ENCODE measurements at regions not wholly inside any gene's neighbourhood (a gene's known extent, or its start where the extent isn't known, plus 50 kb on each side); places are given as distances from the start of the nearest gene placed in this dataset.

DNA sequence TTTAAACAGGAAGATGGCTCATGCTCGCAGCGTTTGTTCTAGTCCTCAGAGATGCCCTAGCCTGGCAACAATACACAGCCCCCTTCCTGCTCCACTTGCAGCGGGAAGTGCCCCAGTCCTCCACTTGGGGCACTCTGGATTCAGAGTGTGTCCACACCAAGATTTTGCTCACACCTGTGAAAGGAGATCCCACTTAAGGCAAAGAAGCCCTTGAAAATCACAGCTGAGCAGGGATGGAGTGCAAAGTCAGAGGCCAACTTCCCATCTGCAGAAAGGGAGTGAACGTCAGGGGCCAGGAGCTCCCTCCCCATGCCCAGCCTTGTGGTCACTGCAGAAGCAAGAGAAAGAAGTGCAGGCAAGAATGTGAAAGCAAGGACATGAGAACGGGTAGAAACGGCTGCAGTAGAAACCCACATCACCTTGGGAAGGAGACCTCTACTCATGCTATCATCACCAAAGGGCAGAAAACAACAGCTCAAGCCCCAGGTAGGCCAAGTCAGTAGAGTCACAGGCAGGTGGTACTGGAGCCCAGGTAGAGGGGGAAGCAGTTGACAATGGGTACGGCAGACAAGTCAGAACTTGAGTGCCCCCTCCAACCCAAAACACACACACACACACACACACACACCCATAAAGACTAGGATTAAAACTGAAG lies 157.4 kb downstream of the BUD13 start:
- WGBS, 2 donors, result 69% methylated on average over 7 of the region's 7 CpGs
- no peaks in the 10 kb centered on the region for H3K27me3 ChIP-seq
- DNase-seq, result no peak
- H3K27ac ChIP-seq, result no peak overlapping the region
- H3K4me3 ChIP-seq, result no peak overlapping the region
- TF ChIP-seq EP300 (IDR thresholded peaks at IDR 0.05) (no peak), POLR2AphosphoS5 (IDR thresholded peaks at IDR 0.05) (no peak), POLR2A (IDR thresholded peaks at IDR 0.05) (no peak)
- TF ChIP-seq, protein P1, sequence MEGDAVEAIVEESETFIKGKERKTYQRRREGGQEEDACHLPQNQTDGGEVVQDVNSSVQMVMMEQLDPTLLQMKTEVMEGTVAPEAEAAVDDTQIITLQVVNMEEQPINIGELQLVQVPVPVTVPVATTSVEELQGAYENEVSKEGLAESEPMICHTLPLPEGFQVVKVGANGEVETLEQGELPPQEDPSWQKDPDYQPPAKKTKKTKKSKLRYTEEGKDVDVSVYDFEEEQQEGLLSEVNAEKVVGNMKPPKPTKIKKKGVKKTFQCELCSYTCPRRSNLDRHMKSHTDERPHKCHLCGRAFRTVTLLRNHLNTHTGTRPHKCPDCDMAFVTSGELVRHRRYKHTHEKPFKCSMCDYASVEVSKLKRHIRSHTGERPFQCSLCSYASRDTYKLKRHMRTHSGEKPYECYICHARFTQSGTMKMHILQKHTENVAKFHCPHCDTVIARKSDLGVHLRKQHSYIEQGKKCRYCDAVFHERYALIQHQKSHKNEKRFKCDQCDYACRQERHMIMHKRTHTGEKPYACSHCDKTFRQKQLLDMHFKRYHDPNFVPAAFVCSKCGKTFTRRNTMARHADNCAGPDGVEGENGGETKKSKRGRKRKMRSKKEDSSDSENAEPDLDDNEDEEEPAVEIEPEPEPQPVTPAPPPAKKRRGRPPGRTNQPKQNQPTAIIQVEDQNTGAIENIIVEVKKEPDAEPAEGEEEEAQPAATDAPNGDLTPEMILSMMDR (IDR thresholded peaks at IDR 0.05), result no peak
- no peaks in the 10 kb centered on the region for H3K9me3 ChIP-seq
- no peaks in the 10 kb centered on the region for H3K4me1 ChIP-seq
- no peaks in the 10 kb centered on the region for H3K36me3 ChIP-seq
- intact Hi-C loops (cut with DNase I), result no loop called here

DNA sequence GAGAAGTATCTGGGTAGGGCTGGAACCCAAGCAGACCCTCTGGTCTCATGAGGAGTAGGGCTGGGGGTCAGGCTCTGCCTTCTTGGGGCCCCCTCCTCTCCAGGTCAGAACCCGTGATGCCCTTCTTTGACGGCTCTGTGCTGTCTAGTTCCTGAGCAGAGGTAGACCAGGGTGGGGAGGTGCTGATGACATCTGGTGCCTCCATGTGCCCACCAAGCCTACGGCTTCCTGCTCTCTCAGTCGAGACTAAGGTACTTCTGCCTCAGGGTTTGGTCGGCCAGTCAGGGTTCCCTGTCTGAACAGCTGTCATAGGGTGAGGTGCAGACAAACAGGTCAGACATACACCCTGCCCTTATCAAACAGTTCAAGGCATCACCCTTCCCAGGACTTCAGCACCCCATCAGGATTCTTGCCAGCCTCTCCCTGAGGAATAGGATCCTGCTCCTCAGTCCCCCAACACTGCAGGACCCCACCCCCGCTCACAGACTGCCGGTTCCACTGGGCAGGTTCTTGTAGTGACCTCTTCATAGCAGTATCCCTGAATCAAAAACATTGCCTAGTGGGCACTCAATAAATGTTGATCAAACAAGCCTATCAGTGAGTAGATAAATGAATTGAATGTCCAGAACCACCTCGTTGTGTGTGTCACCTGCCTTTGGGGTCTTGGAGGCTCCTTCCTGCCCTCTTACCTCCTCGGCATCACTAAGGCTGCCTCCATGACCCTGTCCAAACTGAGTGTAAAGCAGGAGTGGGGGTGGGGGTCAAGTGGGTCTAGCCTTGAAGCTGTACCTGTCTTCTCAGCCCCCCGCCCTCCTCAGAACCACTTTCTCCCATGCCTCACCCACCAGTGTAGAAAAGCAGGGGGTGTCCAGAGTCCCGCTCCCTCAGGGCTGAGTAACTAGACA lies 158.2 kb downstream of the BUD13 start:
- TF ChIP-seq POLR2A (IDR thresholded peaks at IDR 0.05) (no peak), POLR2AphosphoS5 (IDR thresholded peaks at IDR 0.05) (no peak), EP300 (IDR thresholded peaks at IDR 0.05) (no peak)
- TF ChIP-seq, protein P1 (IDR thresholded peaks at IDR 0.05), result no peak
- WGBS, 2 donors, result 72 to 81% methylated on average over 11 of the region's 11 CpGs
- intact Hi-C loops (cut with DNase I), result no loop called here

DNA sequence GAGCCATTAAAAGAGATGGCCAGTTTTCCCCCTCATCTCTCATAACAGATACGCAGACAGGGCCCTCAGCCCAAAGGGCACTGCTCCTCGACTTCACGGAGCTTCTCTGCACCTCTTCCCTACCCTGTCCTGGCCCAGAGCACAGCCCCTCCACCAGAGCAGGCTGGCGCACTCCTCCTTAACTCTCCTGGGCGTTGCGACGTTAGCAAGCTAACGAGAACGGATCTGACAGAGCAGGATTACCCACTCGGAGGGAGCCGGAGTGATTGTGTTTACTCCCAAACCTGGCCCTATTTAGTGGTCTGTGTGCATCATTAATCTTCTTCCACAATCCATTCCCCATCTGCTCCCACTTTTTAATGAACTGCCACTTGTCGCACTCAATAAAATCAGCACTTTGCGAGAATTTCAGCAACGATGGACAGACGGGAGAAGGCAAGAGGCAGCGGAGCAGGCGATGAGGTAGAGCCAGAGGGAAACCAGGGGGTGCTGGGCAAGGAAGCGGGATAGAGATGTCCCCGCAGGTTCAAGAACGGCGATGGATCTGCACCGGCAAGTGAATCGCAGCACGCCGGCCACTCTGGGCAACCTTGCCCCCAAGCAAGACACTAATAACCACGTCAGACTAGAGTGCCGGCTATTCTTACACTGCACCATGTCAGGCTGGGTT lies 159.4 kb downstream of the BUD13 start:
- Histone ChIP-seq H3K36me3 (no peaks in the 10 kb centered on the region), H3K27me3 (no peaks in the 10 kb centered on the region), H3K4me1 (no peaks in the 10 kb centered on the region), H3K4me3 (no peak overlapping the region), H3K27ac (no peak overlapping the region), H3K9me3 (no peaks in the 10 kb centered on the region)
- DNase-seq, result peak; percentile 46
- intact Hi-C loops (cut with DNase I), result no loop called here
- TF ChIP-seq EP300 (IDR thresholded peaks at IDR 0.05) (no peak), POLR2AphosphoS5 (IDR thresholded peaks at IDR 0.05) (no peak), POLR2A (IDR thresholded peaks at IDR 0.05) (no peak)
- TF ChIP-seq, protein P1 (IDR thresholded peaks at IDR 0.05), result no peak
- 76% methylated on average over 27 of the region's 27 CpGs for WGBS, 2 donors

More for the DNA sequence above, 158.2 kb downstream of the BUD13 start:
- no peak overlapping the region for H3K4me3 ChIP-seq
- no peaks in the 10 kb centered on the region for H3K9me3 ChIP-seq
- no peaks in the 10 kb centered on the region for H3K36me3 ChIP-seq
- no peaks in the 10 kb centered on the region for H3K4me1 ChIP-seq
- peak; percentile 28 for DNase-seq
- no peaks in the 10 kb centered on the region for H3K27me3 ChIP-seq
- H3K27ac ChIP-seq, result no peak overlapping the region

DNA sequence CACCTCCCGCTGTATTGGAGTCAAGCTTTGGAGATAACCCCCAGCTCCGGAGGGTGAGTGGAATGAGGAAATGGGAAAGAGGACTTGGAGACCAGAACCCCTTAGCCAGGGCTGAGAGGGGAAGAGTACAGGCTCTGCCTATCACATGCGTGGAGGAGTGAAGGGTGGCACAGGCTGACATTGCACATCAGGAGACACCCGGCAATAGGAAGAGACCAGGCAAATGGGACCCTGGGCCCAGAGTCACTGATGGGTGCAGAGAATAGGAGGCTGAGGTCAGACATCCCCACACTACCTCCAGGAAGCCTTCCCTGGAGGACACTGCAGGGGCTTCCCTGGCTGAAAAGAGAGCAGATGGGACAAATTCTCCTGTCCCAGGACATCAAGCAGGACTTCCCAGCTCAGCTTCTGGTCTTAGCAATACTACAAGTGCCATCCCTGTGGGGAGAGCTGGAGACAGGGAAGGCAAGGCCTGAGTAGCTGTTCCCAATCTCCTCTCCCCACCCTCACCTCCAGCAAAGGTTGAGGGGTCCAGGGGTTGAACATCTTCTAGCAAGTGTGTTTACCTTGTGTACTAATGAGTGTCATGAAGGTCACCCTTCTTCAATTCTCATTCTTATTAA lies 160.7 kb downstream of the BUD13 start:
- Histone ChIP-seq H3K4me3 (no peak overlapping the region), H3K27ac (no peak overlapping the region), H3K36me3 (no peaks in the 10 kb centered on the region), H3K4me1 (no peaks in the 10 kb centered on the region), H3K9me3 (no peaks in the 10 kb centered on the region), H3K27me3 (no peaks in the 10 kb centered on the region)
- no peak for TF ChIP-seq POLR2A (IDR thresholded peaks at IDR 0.05)
- TF ChIP-seq POLR2AphosphoS5 (IDR thresholded peaks at IDR 0.05), result no peak
- TF ChIP-seq, protein P1 (IDR thresholded peaks at IDR 0.05), result no peak
- no peak for TF ChIP-seq EP300 (IDR thresholded peaks at IDR 0.05)
- peak; percentile 28 for DNase-seq
- intact Hi-C loops (cut with DNase I), result no loop called here
- 76 to 88% methylated on average over 4 of the region's 4 CpGs for WGBS, 2 donors
